GM19395 (cell line): ENCODE measurements at regions not wholly inside any gene's neighbourhood (a gene's known extent, or its start where the extent isn't known, plus 50 kb on each side); places are given as distances from the start of the nearest gene placed in this dataset.

Experiments
- ATAC-seq: cut with Tn5 transposase; IDR thresholded peaks from one replicate; pipeline ENCODE4 v1.9.1; 2021; ENCODE audit warnings: mild to moderate bottlenecking, moderate library complexity; ENCODE audit not compliant: unreplicated experiment

GRCh38 chr5:73267766-73268435 is 94.9 kb downstream of the TMEM174 start:
- ATAC-seq, result no peak

- ATAC-seq, result no peak
Observed at GRCh38 chr5:73266925-73267765, 94.2 kb downstream of the TMEM174 start.

- no peak for ATAC-seq
Observed at GRCh38 chr5:73266176-73266738, 93.3 kb downstream of the TMEM174 start.

GRCh38 chr5:73265641-73266040 is 92.6 kb downstream of the TMEM174 start:
- ATAC-seq, result no peak

- no peak for ATAC-seq
Observed at GRCh38 chr5:73264631-73265030, 91.6 kb downstream of the TMEM174 start.

GRCh38 chr5:73263001-73263710 is 90.2 kb downstream of the TMEM174 start:
- no peak for ATAC-seq

- ATAC-seq, result no peak
Observed at GRCh38 chr5:73256862-73257261, 83.9 kb downstream of the TMEM174 start.

- ATAC-seq, result no peak
Observed at GRCh38 chr5:73256462-73256861, 83.5 kb downstream of the TMEM174 start.

- ATAC-seq, result no peak
Observed at GRCh38 chr5:73256012-73256411, 83.0 kb downstream of the TMEM174 start.

- no peak for ATAC-seq
Observed at GRCh38 chr5:73254642-73255041, 81.6 kb downstream of the TMEM174 start.

- ATAC-seq, result no peak
Observed at GRCh38 chr5:73253047-73253660, 80.2 kb downstream of the TMEM174 start.

- ATAC-seq, result no peak
Observed at GRCh38 chr5:73250645-73251044, 77.7 kb downstream of the TMEM174 start.

- ATAC-seq, result no peak
Observed at GRCh38 chr5:73242735-73243134, 69.7 kb downstream of the TMEM174 start.

GRCh38 chr5:73238873-73239272 is 65.9 kb downstream of the TMEM174 start:
- no peak for ATAC-seq

GRCh38 chr5:73236541-73237128 is 63.6 kb downstream of the TMEM174 start:
- no peak for ATAC-seq

- ATAC-seq, result no peak
Observed at GRCh38 chr5:73234204-73234555, 61.2 kb downstream of the TMEM174 start.

- no peak for ATAC-seq
Observed at GRCh38 chr5:73233461-73234203, 60.6 kb downstream of the TMEM174 start.

GRCh38 chr5:73233053-73233460 is 60.1 kb downstream of the TMEM174 start:
- ATAC-seq, result no peak

- no peak for ATAC-seq
Observed at GRCh38 chr5:73232266-73233041, 59.5 kb downstream of the TMEM174 start.
